ENCODE measurements at regions not wholly inside any gene's neighbourhood (a gene's known extent, or its start where the extent isn't known, plus 50 kb on each side); places are given as distances from the start of the nearest gene placed in this dataset.
"Not testable (repeated sequence)": the region's sequence is repeated elsewhere in the genome, so short reads cannot be mapped to it uniquely, and the experiment has no call there.

GRCh38 chr3:33958661-33959060 is 160.2 kb downstream of the PDCD6IP start:
- no peaks in the 10 kb centered on the region for H3K9me3 ChIP-seq (ENCODE audit: low read length)
- H3K9ac ChIP-seq (ENCODE audit: low read length), result no peak overlapping the region
- H3K4me3 ChIP-seq (ENCODE audit: low read length), result no peak overlapping the region
- no peaks in the 10 kb centered on the region for H3F3A ChIP-seq (ENCODE audit: insufficient read depth, low read length, poor library complexity, severe bottlenecking)
- no peaks in the 10 kb centered on the region for H4K20me1 ChIP-seq (ENCODE audit: insufficient read depth)
- no peak for TF ChIP-seq RAD21 (conservative IDR thresholded peaks at IDR 0.05)
- no peak for TF ChIP-seq EP300 (conservative IDR thresholded peaks at IDR 0.05; ENCODE audit: poor library complexity, severe bottlenecking)
- TF ChIP-seq SMC3 (conservative IDR thresholded peaks at IDR 0.05; ENCODE audit: poor library complexity), result no peak
- no peak for TF ChIP-seq MXI1 (conservative IDR thresholded peaks at IDR 0.05; ENCODE audit: poor library complexity, severe bottlenecking)
- TF ChIP-seq POLR2AphosphoS5 (IDR thresholded peaks at IDR 0.05), result no peak
- TF ChIP-seq CTCF (IDR thresholded peaks at IDR 0.05; ENCODE audit: poor library complexity, severe bottlenecking), result no peak
- TF ChIP-seq REST (IDR thresholded peaks at IDR 0.05; ENCODE audit: borderline replicate concordance), result no peak
- no peak for TF ChIP-seq EZH2 (IDR thresholded peaks at IDR 0.05; ENCODE audit: borderline replicate concordance, insufficient read depth, low read length, poor library complexity, severe bottlenecking)
- H3K4me2 ChIP-seq (ENCODE audit: low read length), result no peak overlapping the region
- H3K27me3 ChIP-seq (ENCODE audit: insufficient read depth, low read depth, low read length), result no peaks in the 10 kb centered on the region
- H3K79me2 ChIP-seq (replicated peaks; ENCODE audit: insufficient read depth, low read length), result no peaks in the 10 kb centered on the region
- no peaks in the 10 kb centered on the region for H3K36me3 ChIP-seq (ENCODE audit: insufficient read depth, low read length)
- H3K27ac ChIP-seq (ENCODE audit: low read length), result no peak overlapping the region
- no peaks in the 10 kb centered on the region for H3K9me2 ChIP-seq (ENCODE audit: insufficient read depth, low read length)
- no peak overlapping the region for H2AFZ ChIP-seq (ENCODE audit: low read depth, low read length)

- Histone ChIP-seq H3K4me3 (ENCODE audit: low read length) (no peak overlapping the region), H3K9me2 (ENCODE audit: insufficient read depth, low read length) (no peaks in the 10 kb centered on the region), H3K36me3 (ENCODE audit: insufficient read depth, low read length) (no peaks in the 10 kb centered on the region), H3K27me3 (ENCODE audit: insufficient read depth, low read depth, low read length) (no peaks in the 10 kb centered on the region), H3K4me2 (ENCODE audit: low read length) (no peak overlapping the region), H3K9ac (ENCODE audit: low read length) (no peak overlapping the region), H3K79me2 (replicated peaks; ENCODE audit: insufficient read depth, low read length) (no peaks in the 10 kb centered on the region), H3K27ac (ENCODE audit: low read length) (no peak overlapping the region), H4K20me1 (ENCODE audit: insufficient read depth) (no peaks in the 10 kb centered on the region), H3F3A (ENCODE audit: insufficient read depth, low read length, poor library complexity, severe bottlenecking) (no peaks in the 10 kb centered on the region), H3K9me3 (ENCODE audit: low read length) (no peaks in the 10 kb centered on the region), H2AFZ (ENCODE audit: low read depth, low read length) (no peak overlapping the region)
- no peak for TF ChIP-seq CTCF (IDR thresholded peaks at IDR 0.05; ENCODE audit: poor library complexity, severe bottlenecking)
- no peak for TF ChIP-seq TAF1 (IDR thresholded peaks at IDR 0.05; ENCODE audit: low read depth)
- no peak for TF ChIP-seq REST (IDR thresholded peaks at IDR 0.05; ENCODE audit: borderline replicate concordance)
- TF ChIP-seq EZH2 (IDR thresholded peaks at IDR 0.05; ENCODE audit: borderline replicate concordance, insufficient read depth, low read length, poor library complexity, severe bottlenecking), result no peak
- TF ChIP-seq EP300 (conservative IDR thresholded peaks at IDR 0.05; ENCODE audit: poor library complexity, severe bottlenecking), result no peak
- no peak for TF ChIP-seq POLR2AphosphoS5 (IDR thresholded peaks at IDR 0.05)
- TF ChIP-seq RAD21 (conservative IDR thresholded peaks at IDR 0.05), result no peak
- TF ChIP-seq SMC3 (conservative IDR thresholded peaks at IDR 0.05; ENCODE audit: poor library complexity), result no peak
- TF ChIP-seq MXI1 (conservative IDR thresholded peaks at IDR 0.05; ENCODE audit: poor library complexity, severe bottlenecking), result no peak
Observed at GRCh38 chr3:33962396-33962795, 164.0 kb downstream of the PDCD6IP start.

- H3K9ac ChIP-seq (ENCODE audit: low read length); H3K27ac ChIP-seq (ENCODE audit: low read length); H3K27me3 ChIP-seq (ENCODE audit: insufficient read depth, low read depth, low read length); H3F3A ChIP-seq (ENCODE audit: insufficient read depth, low read length, poor library complexity, severe bottlenecking); H3K4me2 ChIP-seq (ENCODE audit: low read length); H4K20me1 ChIP-seq (ENCODE audit: insufficient read depth); H3K9me3 ChIP-seq (ENCODE audit: low read length); H3K36me3 ChIP-seq (ENCODE audit: insufficient read depth, low read length); H3K79me2 ChIP-seq (replicated peaks; ENCODE audit: insufficient read depth, low read length); H3K9me2 ChIP-seq (ENCODE audit: insufficient read depth, low read length); H2AFZ ChIP-seq (ENCODE audit: low read depth, low read length); H3K4me3 ChIP-seq (ENCODE audit: low read length): not testable (repeated sequence)
Observed at GRCh38 chr3:33970180-33970579, 171.8 kb downstream of the PDCD6IP start.

Data from neural cell (in vitro differentiated cells).